B cell (primary cell): ENCODE measurements at regions not wholly inside any gene's neighbourhood (a gene's known extent, or its start where the extent isn't known, plus 50 kb on each side); places are given as distances from the start of the nearest gene placed in this dataset.

Experiments used
- ATAC-seq: fragments of 200-7000 bp; cut with Tn5 transposase; one replicate; pipeline ENCODE4 v1.10.0; 2021; ENCODE audit warnings: low read depth, mild to moderate bottlenecking, moderate number of reproducible peaks, moderate library complexity
- CTCF ChIA-PET: fragments of 350-600 bp; sonication (Branson Sonifier 250); formaldehyde crosslinking; loops from one replicate; lab custom pipeline; 2021; ENCODE audit warnings: antibody characterized with exemption, inconsistent platforms; lab: Charles Lee
- POLR2A ChIA-PET: fragments of 350-600 bp; sonication (Branson Sonifier 250); formaldehyde crosslinking; loops from one replicate; lab custom pipeline; 2021; ENCODE audit warnings: antibody characterized with exemption; lab: Charles Lee
- DNase-seq: peaks from one replicate; pipeline ENCODE4 v3.0.0; 2013
- H2AFZ ChIP-seq: 2 replicates; pipeline ENCODE4 v1.6.1; 2012; ENCODE audit warnings: mild to moderate bottlenecking, low read depth, low read length; ENCODE audit not compliant: insufficient read depth, poor library complexity, severe bottlenecking
- H3K27ac ChIP-seq, 2 donors: 1 replicate in 1 of 2; 2 replicates in 1 of 2; pipeline ENCODE4 v1.5.1; 2012 to 2013; ENCODE audit warnings: low read length in 2 of 2, mild to moderate bottlenecking in 2 of 2, moderate library complexity in 1 of 2
- H3K27me3 ChIP-seq, 4 experiments: fragments of 200-600 bp in 1 of 4; sonication (generic) in 1 of 4; replicated peaks in 1 of 4; 1 replicate in 2 of 4; 2 replicates in 2 of 4; pipeline versions ENCODE4 v1.6.1 to v1.7.0; 2013 to 2016; ENCODE audit warnings: low read length in 3 of 4, mild to moderate bottlenecking in 2 of 4, mixed read lengths in 1 of 4, moderate library complexity in 1 of 4; ENCODE audit not compliant: insufficient read depth in 4 of 4, control insufficient read depth in 3 of 4; ENCODE audit errors: control extremely low read depth in 1 of 4
- H3K36me3 ChIP-seq, 2 experiments: replicated peaks in 1 of 2; 1 replicate in 1 of 2; 2 replicates in 1 of 2; pipeline versions ENCODE4 v1.6.1 to v1.7.1; 2013; ENCODE audit warnings: low read length in 1 of 2; ENCODE audit not compliant: insufficient read depth in 2 of 2, control insufficient read depth in 1 of 2; ENCODE audit errors: control extremely low read depth in 1 of 2, extremely low read depth in 1 of 2
- H3K4me1 ChIP-seq, 2 donors: fragments of 200-600 bp in 1 of 2; sonication (generic) in 1 of 2; 1 replicate in 1 of 2; 2 replicates in 1 of 2; pipeline versions ENCODE4 v1.5.1 to v1.6.1; 2013 to 2017; ENCODE audit warnings: low read length in 2 of 2; ENCODE audit not compliant: control insufficient read depth in 2 of 2, insufficient read depth in 2 of 2
- H3K4me2 ChIP-seq: replicated peaks from 2 replicates; pipeline ENCODE3; 2012; ENCODE audit warnings: mild to moderate bottlenecking, low read depth, low read length; ENCODE audit not compliant: poor library complexity, severe bottlenecking
- H3K4me3 ChIP-seq, 5 experiments: fragments of 200-600 bp in 1 of 5; sonication (generic) in 1 of 5; 1 replicate in 3 of 5; 2 replicates in 2 of 5; pipeline versions ENCODE4 v1.5.1 to v1.7.0; 2011 to 2016; ENCODE audit warnings: low read length in 4 of 5, mild to moderate bottlenecking in 4 of 5, low read depth in 2 of 5, control low read depth in 1 of 5, moderate library complexity in 1 of 5; ENCODE audit not compliant: insufficient read depth in 1 of 5; ENCODE audit errors: control extremely low read depth in 1 of 5, extremely low read depth in 1 of 5
- H3K79me2 ChIP-seq: fragments of 200-600 bp; sonication (generic); one replicate; pipeline ENCODE4 v1.6.0; 2016; ENCODE audit warnings: low read length; ENCODE audit not compliant: control insufficient read depth, insufficient read depth
- H3K9ac ChIP-seq: fragments of 200-600 bp; sonication (generic); 2 replicates; pipeline ENCODE4 v1.6.1; 2017; ENCODE audit warnings: mild to moderate bottlenecking, low read length, moderate library complexity
- H3K9me3 ChIP-seq, 3 donors: one replicate each; pipeline versions ENCODE4 v1.6.1 to v1.7.1; 2013; ENCODE audit warnings: low read length in 2 of 3; ENCODE audit not compliant: control insufficient read depth in 2 of 3, insufficient read depth in 1 of 3; ENCODE audit errors: control extremely low read depth in 1 of 3
- H4K20me1 ChIP-seq: 2 replicates; pipeline ENCODE4 v1.6.0; 2012; ENCODE audit warnings: mild to moderate bottlenecking, low read length; ENCODE audit not compliant: insufficient read depth, control insufficient read depth, poor library complexity, severe bottlenecking
- H3K27ac Mint-ChIP-seq: one replicate; pipeline ENCODE4 v1.8.0; 2021; ENCODE audit warnings: mixed read lengths
- H3K27me3 Mint-ChIP-seq: one replicate; pipeline ENCODE4 v1.8.0; 2021; ENCODE audit warnings: mixed read lengths
- H3K4me1 Mint-ChIP-seq: one replicate; pipeline ENCODE4 v1.8.0; 2021; ENCODE audit warnings: mixed read lengths
- H3K4me3 Mint-ChIP-seq: one replicate; pipeline ENCODE4 v1.8.0; 2021; ENCODE audit warnings: mixed read lengths
- H3K9me3 Mint-ChIP-seq: one replicate; pipeline ENCODE4 v1.8.0; 2022; ENCODE audit warnings: mixed read lengths; ENCODE audit not compliant: insufficient read depth
- EZH2 ChIP-seq: IDR thresholded peaks from 2 replicates; pipeline ENCODE4 v1.6.1; 2012; ENCODE audit warnings: borderline replicate concordance, low read depth, mild to moderate bottlenecking, moderate library complexity, low read length; ENCODE audit not compliant: insufficient read depth, poor library complexity, severe bottlenecking
- WGBS: methylation state at CpG from one replicate; pipeline ENCODE4 v1.1.5; 2013; ENCODE audit warnings: missing lambda C conversion rate; ENCODE audit not compliant: insufficient coverage; 5-methylcytosine and 5-hydroxymethylcytosine counted together
- intact Hi-C: fragments of 100-400 bp; cut with micrococcal nuclease; formaldehyde crosslinking; loops from one replicate; pipeline ENCODE4 v1.10.0; 2022
- TF ChIP-seq, protein P1 (sequence below): fragments of 200-600 bp; IDR thresholded peaks from one replicate; pipeline ENCODE4 v1.8.0; 2022; ENCODE audit warnings: antibody characterized with exemption, mild to moderate bottlenecking

DNA sequence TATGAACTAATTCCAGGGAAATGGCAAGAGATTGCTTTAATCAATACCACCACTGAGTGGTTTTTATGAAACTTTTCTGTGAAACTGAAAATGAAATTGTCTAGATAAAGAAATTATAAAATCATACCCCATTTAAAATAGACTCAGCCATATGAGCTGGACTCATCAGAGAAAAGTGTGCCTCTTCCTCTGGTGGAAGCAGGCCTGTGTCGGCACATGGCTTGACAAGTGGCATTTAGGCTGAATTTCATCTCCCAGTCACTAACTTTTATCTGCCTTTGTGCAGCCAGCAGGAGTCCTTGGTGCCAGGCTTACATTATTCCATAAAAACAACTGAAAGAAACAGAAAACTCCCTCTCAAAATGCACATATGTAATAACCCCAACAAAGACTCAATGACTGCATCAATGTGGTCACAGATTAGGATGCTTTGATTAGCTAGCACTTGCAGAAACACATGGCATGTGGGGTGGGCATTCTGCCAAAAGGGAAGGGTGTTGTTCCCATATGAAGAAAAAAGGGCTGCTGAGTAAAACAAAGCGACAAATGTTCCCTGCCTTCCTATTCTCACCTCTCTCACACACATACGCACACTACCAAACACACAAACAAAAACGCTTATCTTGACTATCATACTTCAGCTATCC lies 232.3 kb downstream of the PABPC4L start:
- Mint-ChIP-seq H3K9me3 (peaks cover 2% of the 10 kb centered on the region), H3K27ac (no peak overlapping the region), H3K27me3 (no peaks in the 10 kb centered on the region), H3K4me3 (no peak overlapping the region), H3K4me1 (no peaks in the 10 kb centered on the region)
- WGBS: 35% methylated on average over 4 of the region's 4 CpGs
- H3K9me3 ChIP-seq: no peaks in the 10 kb centered on the region
- no peaks in the 10 kb centered on the region for H3K4me1 ChIP-seq
- no peak overlapping the region for H3K27ac ChIP-seq
- intact Hi-C loops: no loop called here
- POLR2A ChIA-PET: no interaction called here
- no peak for TF ChIP-seq EZH2
- TF ChIP-seq, protein P1, sequence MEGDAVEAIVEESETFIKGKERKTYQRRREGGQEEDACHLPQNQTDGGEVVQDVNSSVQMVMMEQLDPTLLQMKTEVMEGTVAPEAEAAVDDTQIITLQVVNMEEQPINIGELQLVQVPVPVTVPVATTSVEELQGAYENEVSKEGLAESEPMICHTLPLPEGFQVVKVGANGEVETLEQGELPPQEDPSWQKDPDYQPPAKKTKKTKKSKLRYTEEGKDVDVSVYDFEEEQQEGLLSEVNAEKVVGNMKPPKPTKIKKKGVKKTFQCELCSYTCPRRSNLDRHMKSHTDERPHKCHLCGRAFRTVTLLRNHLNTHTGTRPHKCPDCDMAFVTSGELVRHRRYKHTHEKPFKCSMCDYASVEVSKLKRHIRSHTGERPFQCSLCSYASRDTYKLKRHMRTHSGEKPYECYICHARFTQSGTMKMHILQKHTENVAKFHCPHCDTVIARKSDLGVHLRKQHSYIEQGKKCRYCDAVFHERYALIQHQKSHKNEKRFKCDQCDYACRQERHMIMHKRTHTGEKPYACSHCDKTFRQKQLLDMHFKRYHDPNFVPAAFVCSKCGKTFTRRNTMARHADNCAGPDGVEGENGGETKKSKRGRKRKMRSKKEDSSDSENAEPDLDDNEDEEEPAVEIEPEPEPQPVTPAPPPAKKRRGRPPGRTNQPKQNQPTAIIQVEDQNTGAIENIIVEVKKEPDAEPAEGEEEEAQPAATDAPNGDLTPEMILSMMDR: no peak
- no peaks in the 10 kb centered on the region for H3K36me3 ChIP-seq
- no peaks in the 10 kb centered on the region for H3K27me3 ChIP-seq
- no peaks in the 10 kb centered on the region for H4K20me1 ChIP-seq
- ATAC-seq: no peak
- no peak for DNase-seq
- H3K4me3 ChIP-seq: no peak overlapping the region
- H2AFZ ChIP-seq: no peak overlapping the region
- no peaks in the 10 kb centered on the region for H3K79me2 ChIP-seq
- no peak overlapping the region for H3K4me2 ChIP-seq
- H3K9ac ChIP-seq: no peak overlapping the region
- CTCF ChIA-PET: no interaction called here

DNA sequence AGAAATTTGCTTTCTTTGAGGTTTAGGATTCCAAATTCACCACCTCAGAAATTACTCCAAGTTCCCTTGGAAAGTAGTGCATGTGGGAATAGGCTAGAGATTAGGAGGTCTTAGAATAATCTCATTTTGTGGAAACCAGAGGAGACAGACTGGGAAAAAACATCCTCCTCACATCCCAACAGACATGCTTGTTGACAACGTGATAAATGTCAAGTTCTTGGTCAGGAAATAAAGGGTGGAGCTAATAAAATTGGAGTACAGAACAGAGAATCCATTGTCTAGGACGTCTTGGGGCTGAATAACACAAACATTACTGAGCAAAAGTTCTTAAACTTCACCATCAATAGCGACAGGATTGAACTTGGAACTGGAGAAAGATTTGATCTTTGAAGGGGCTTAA lies 233.4 kb downstream of the PABPC4L start:
- WGBS: 100% methylated on average over 1 of the region's 3 CpGs
- H3K9ac ChIP-seq: no peak overlapping the region
- no peaks in the 10 kb centered on the region for H3K4me1 ChIP-seq
- Mint-ChIP-seq H3K9me3 (no peaks in the 10 kb centered on the region), H3K4me3 (no peak overlapping the region), H3K4me1 (no peaks in the 10 kb centered on the region), H3K27ac (no peak overlapping the region), H3K27me3 (no peaks in the 10 kb centered on the region)
- TF ChIP-seq EZH2: no peak
- TF ChIP-seq, protein P1: no peak
- no peak overlapping the region for H3K4me2 ChIP-seq
- no peaks in the 10 kb centered on the region for H4K20me1 ChIP-seq
- DNase-seq (no peak), ATAC-seq (no peak)
- no peak overlapping the region for H3K27ac ChIP-seq
- H3K27me3 ChIP-seq: no peaks in the 10 kb centered on the region
- intact Hi-C loops: no loop called here
- H3K4me3 ChIP-seq: no peak overlapping the region
- H3K79me2 ChIP-seq: no peaks in the 10 kb centered on the region
- H3K36me3 ChIP-seq: no peaks in the 10 kb centered on the region
- POLR2A ChIA-PET: no interaction called here
- H2AFZ ChIP-seq: no peak overlapping the region
- no peaks in the 10 kb centered on the region for H3K9me3 ChIP-seq
- CTCF ChIA-PET: no interaction called here
